ENCODE measurements at regions not wholly inside any gene's neighbourhood (a gene's known extent, or its start where the extent isn't known, plus 50 kb on each side); places are given as distances from the start of the nearest gene placed in this dataset.

DNA sequence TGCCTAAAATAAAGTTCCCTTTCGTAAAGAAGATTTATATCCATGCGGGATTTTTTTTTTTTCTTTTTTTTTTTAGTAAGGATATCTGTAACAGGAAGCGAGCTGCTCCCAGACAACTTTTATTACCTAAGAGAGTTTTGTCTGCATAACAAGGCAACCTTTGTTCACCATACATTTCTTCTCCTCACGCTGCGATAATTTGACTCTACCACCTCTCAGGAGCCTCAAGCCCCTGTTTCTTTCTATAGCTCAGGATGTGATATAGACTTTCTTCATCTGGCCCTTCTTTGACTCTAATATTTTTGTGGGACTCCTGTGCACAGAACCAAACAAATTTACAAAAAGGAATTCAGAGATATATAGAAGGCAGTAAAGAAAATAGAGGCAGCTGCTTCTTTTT is 1053.7 kb upstream of the SPRY2 start:
- TF ChIP-seq POLR2AphosphoS5 (IDR thresholded peaks at IDR 0.05; ENCODE audit: borderline replicate concordance, low read depth, low read length) (no peak), EZH2 (IDR thresholded peaks at IDR 0.05) (no peak), FOXP2 (optimal IDR thresholded peaks at IDR 0.05; ENCODE audit: control extremely low read depth, extremely low read length, insufficient read depth) (no peak)

All from SK-N-MC (cell line).